GM12875 (cell line): ENCODE measurements at regions not wholly inside any gene's neighbourhood (a gene's known extent, or its start where the extent isn't known, plus 50 kb on each side); places are given as distances from the start of the nearest gene placed in this dataset.
"Not testable (repeated sequence)": the region's sequence is repeated elsewhere in the genome, so short reads cannot be mapped to it uniquely, and the experiment has no call there.

Source experiments
- H3K4me3 ChIP-seq: one replicate; pipeline ENCODE4 v1.5.1; 2011; ENCODE audit warnings: low read depth, low read length, control low read depth
- CTCF ChIP-seq: IDR thresholded peaks from 2 replicates; pipeline ENCODE4 v1.5.1; 2011; ENCODE audit warnings: low read depth, mild to moderate bottlenecking, control low read depth, inconsistent platforms, low read length, moderate library complexity, borderline replicate concordance; ENCODE audit not compliant: insufficient read depth

- no peak overlapping the region for H3K4me3 ChIP-seq
- TF ChIP-seq CTCF, result no peak
These were observed 116.2 kb downstream of the ZFP64 start for GRCh38 chr20:52075400-52075799.

- no peak overlapping the region for H3K4me3 ChIP-seq
- no peak for TF ChIP-seq CTCF
These were observed 120.4 kb downstream of the ZFP64 start for GRCh38 chr20:52071136-52071535.

- H3K4me3 ChIP-seq, result no peak overlapping the region
- TF ChIP-seq CTCF, result no peak
These were observed 126.6 kb downstream of the ZFP64 start for GRCh38 chr20:52064931-52065330.

DNA sequence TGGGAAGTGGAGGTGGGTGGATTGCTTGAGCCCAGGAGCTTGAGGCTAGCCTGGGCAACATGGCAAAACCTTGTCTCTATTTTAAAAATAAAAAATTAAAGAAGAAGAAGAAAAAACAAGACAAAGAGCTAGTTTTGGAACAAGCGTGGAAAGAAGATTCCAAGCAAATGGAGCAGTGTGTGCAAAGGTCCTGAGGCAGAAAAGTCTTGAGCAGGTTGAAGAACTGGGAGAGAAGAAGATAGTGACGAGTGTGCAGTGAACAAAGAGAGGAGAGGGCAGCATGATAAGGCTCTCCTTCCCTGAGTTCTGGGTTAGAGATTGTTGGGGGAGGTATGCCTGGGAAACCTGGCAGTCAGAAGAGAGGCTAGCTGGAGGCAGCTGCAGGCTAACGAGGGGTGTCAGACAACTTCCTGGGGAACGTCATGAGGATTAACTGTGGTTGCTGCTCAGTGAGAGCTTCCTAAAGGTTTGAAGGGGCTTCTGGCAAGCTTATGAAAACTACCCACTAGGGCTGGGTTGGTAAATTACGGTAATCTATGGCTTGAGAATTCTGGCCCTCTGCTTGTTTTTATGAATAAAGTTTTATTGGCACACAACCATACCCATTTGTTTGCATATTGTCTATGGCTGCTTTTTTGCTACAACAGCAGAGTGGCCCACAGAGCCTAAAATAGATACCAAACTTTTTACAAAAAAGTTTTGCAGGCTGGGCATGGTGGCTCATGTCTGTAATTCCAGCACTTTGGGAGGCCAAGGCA lies 128.9 kb downstream of the ZFP64 start:
- H3K4me3 ChIP-seq, result no peak overlapping the region
- TF ChIP-seq CTCF, result no peak

DNA sequence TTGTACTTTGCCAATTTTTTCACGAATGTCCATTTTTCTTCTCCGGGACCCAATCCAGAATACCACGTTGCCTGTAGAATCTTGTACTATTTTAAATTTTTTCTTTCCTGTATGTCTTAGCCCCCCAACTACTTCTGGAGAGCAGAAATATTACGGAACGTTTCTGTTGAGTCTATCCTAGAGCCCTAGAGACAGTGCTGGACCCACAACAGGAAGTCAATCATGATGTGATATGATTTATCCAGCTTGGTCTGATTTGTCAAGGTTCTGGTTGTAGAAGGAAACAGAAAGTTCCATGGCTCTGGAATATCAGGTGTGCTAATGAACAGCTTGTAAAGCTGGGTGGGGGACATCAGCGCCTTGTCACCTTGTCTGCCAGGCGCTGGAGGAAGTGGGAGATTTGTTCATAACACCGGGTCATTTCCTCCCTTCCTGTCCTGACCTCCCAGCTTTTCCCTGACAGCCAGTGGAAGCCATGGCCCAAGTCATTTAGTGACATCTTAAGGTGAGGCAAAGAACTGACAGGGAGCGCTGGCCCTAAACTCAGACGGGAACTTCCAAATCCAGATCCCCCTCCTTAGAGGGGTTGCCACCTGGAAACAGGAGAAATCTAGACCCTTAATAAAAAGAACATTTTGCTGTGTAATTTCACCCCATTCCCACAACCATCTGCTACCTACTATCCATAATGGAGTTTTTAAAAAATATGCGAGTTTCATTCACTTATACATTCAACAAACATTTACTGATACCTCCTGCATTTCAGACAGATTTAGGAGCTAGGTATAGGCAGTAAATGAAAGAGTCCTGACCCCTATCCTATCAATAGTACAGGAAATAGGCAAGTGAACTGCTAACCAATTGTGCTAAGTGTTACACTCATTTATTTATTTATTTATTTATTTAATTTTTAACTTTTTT lies 130.5 kb downstream of the ZFP64 start:
- TF ChIP-seq CTCF, result no peak
- no peak overlapping the region for H3K4me3 ChIP-seq

DNA sequence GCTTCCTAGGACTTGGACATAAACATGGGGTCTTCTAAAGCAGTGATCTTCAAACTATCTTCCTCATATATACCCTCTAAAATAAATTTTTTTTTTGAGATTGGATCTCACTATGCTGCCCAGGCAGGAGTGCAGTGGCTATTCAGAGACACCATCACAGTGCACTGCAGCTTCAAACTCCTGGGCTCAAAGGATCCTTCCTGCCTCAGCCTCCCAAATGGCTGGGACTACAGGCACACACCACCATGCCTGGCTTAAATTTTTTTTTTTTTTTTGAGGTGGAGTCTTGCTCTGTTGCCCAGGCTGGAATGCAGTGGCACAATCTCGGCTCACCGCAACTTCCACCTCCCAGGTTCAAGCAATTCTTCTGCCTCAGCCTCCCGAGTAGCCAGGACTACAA lies 134.4 kb downstream of the ZFP64 start:
- H3K4me3 ChIP-seq, result not testable (repeated sequence)

- H3K4me3 ChIP-seq, result no peak overlapping the region
- no peak for TF ChIP-seq CTCF
These were observed 135.1 kb downstream of the ZFP64 start for GRCh38 chr20:52056203-52057062.
